ENCODE measurements at regions not wholly inside any gene's neighbourhood (a gene's known extent, or its start where the extent isn't known, plus 50 kb on each side); places are given as distances from the start of the nearest gene placed in this dataset.

DNA sequence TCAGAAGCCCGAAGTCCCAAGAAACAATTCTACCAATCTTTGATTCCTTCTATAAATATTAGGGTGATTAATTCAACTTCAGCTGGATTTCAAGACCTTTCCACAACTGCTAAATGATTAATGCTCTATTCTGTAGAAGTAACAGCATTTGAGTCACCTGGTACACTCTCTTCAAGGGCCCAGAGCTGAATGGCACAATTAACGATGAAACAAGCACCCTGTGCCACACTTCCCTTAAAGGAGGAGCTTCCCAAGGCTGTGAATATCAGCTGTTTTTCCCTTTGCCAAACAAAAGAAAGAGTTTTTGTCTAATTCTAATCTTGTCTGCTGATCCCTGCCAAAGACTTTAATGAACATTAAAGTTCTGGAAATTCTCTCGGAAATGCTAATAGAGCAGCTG is 56.0 kb downstream of the BOD1L2 start:
- no peak for DNase-seq (ENCODE audit: low spot score)

- no peak for DNase-seq (ENCODE audit: low spot score)
Observed at GRCh38 chr18:57205641-57206040, 58.8 kb downstream of the BOD1L2 start.

DNA sequence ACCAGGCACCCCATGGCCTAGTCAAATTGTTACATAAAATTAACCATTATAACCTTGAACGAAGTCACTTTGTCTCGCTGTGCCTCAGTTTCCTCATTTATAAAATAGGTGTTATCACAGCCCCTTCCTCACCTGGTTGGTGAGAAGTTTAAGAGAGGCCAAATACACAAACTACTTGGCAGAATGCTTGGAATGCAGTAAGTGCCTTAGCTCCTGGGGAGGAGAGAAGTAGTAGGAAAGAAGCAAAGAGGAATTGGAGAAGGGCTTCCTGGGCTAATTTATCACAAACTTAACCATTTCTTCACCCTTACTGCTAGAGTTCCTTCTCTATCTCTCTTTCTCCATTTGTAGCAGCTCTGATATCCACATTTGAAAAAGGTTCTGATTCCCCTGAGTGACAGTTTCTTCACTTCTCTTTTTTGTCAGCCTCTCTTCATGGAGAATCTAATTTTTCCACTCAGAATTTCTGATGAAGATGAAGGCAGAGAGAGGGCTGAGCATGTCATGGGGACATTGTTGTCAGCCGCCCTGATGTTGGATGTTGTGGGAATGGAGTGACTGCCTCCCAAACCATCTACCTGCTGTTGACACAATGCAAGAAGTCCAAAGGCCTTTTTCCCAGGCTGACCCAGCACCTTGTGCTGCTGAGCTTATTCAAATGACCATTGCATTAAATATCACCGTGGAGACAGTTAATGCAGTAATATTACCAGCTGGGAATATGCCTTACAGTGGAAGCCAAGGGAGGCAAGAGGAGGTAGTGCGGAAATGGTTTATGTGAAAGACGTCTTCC is 60.4 kb downstream of the BOD1L2 start:
- no peak for DNase-seq (ENCODE audit: low spot score)

- DNase-seq (ENCODE audit: low spot score) = no peak
Observed at GRCh38 chr18:57208047-57208446, 61.2 kb downstream of the BOD1L2 start.

- no peak for DNase-seq (ENCODE audit: low spot score)
Observed at GRCh38 chr18:57209713-57210106, 62.8 kb downstream of the BOD1L2 start.

DNA sequence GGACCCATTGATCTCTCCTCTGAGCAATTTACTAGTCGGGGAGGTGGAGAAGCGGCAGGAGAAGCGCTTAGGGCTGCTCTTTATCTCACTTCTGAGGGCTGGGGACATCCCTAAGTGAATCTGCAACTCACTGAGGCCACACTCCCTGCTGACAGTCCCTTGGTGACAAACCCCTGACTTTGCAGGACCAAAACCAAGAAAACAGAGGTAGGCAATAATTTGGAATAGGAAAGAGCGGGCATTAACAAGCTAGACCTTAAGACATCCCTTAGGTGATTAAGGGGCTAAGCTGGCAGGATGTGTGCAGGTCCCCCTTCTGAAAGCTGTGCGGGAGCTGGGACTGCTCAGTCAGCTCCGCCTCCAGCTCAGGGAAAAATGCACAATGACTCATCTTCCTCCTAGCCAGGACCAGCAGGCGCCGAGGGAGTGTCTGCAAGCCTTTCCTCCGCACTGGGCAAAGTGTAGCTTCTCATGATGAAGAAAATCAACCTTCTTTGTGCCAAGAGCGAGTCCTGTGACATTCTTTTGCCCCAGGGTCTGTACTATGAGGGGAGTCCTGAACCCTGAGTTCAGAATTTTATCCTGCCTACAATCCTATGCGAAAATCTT is 63.3 kb downstream of the BOD1L2 start:
- DNase-seq (ENCODE audit: low spot score) = peak; percentile 49

DNA sequence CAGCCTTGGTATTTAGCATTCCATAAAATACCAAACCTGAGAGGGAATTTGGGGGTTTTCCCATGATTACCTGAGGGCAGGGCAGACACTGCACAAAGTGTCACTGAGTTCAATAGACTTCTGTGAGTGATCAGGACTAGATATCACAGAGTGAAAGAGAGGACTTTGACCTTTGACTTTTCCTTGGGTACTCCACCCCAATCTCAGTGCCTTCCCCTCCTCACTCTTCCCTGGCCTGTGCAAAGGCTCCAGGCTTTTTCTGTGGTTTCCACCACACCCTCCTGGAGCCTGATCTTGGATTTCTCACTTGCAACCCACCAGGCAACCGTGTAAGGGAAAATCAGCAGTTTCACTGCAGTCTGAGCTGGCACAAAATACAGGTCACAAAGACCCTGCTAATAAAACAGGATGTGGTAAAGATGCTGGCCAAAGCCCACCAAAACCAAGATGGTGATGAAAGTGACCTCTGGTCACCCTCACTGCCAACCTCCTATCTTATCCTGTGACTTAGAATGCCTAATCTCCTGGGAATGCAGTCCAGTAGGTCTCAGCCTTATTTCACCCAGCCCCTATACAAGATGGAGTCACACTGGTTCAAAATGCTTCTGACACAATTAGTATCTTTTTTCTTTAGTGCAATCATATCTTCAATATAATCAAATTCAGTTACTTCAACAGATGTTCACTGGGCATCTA is 64.0 kb downstream of the BOD1L2 start:
- DNase-seq (ENCODE audit: low spot score) = no peak

DNA sequence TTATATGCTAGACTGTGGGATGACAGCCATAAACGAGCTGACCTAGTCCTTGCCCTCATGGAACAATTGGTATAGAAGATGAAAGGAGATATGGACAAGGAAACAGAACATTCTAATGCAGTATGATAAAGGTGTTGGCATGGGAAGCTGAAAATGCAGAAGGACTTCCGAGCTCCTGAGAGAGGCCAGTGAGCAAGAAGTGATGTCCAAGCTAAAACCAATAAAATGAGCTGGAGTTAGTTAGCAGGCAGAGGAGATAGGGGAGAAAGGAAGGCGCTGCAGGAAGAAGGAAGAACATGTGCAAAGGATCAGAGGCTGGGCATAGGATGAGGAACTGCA is 64.5 kb downstream of the BOD1L2 start:
- DNase-seq (ENCODE audit: low spot score) = no peak

- no peak for DNase-seq (ENCODE audit: low spot score)
Observed at GRCh38 chr18:57211776-57212175, 64.9 kb downstream of the BOD1L2 start.

DNA sequence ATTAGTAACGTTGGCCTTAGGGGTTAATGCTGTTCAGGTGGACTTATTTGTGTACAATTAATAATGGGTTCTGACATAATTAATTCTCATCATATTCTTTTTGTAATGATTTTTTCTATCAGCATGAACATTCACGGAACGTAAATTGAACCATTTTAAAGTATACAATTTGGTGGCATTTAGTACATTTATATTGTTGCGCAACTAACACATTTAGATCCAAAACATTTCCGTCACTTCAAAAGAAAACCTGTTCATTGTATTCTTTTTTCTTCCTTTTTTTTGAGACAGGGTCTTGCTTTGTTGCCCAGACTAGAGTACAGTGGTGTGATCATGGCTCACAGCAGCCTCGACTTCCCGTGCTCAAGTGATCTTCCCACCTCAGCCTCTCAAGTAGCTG is 65.8 kb downstream of the BOD1L2 start:
- no peak for DNase-seq (ENCODE audit: low spot score)

- no peak for DNase-seq (ENCODE audit: low spot score)
Observed at GRCh38 chr18:57214976-57215375, 68.1 kb downstream of the BOD1L2 start.

DNA sequence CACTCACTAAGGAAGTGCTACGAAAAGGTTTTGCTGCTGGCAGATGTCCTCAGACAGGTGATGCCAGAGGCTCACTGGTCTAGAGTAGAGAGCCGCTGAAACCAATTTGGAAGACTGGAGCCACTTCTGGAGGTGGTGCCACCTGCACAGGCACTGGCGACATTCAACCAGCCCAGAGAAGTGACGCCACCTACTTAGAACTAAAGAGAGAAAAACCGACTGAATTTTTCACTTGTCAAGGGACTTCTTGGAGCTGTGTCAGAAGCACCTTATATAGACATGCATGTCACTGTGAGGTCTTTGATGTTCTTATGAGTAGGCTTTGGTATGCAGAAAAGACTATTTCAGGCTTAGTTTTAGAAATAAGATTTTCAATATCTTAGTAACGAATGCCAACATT is 71.4 kb downstream of the BOD1L2 start:
- no peak for DNase-seq (ENCODE audit: low spot score)

GRCh38 chr18:57219964-57220363 is 73.1 kb downstream of the BOD1L2 start:
- no peak for DNase-seq (ENCODE audit: low spot score)

- no peak for DNase-seq (ENCODE audit: low spot score)
Observed at GRCh38 chr18:57220480-57220879, 73.6 kb downstream of the BOD1L2 start.

GRCh38 chr18:57220930-57221483 is 74.1 kb downstream of the BOD1L2 start:
- no peak for DNase-seq (ENCODE audit: low spot score)

DNA sequence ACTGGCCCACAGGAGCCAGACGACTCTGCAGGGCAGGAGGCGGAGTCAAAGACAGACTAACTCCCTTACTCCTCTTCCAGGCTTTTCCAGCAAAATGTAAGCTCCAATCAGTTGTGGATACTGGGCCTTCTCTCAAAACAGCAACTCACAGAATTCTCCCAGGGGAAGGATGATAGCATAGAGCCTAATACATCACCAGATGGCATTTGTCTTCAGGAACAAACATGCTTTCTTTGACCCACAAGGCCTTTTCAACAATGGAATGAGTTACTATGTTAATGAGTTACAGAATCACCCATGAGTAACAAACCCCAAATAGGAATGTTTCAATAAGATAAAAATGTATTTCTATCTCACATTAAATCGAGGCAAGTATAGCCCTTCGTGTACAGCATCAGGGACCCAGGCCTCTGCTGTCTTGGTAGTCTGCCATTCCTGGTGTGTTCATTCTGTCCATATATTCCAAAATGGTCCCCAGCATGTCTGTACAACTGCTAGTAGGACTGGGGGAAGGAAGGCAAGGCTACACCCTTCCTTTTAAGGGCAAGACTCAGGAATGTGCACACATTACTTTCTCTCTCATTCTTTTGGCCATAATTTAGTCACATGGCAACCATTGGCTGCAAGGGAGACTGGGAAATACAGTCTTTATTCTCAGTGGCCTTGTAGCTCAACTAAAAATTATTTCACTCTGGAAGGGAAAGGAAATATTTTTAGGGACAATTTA is 76.4 kb downstream of the BOD1L2 start:
- DNase-seq (ENCODE audit: low spot score) = no peak

DNA sequence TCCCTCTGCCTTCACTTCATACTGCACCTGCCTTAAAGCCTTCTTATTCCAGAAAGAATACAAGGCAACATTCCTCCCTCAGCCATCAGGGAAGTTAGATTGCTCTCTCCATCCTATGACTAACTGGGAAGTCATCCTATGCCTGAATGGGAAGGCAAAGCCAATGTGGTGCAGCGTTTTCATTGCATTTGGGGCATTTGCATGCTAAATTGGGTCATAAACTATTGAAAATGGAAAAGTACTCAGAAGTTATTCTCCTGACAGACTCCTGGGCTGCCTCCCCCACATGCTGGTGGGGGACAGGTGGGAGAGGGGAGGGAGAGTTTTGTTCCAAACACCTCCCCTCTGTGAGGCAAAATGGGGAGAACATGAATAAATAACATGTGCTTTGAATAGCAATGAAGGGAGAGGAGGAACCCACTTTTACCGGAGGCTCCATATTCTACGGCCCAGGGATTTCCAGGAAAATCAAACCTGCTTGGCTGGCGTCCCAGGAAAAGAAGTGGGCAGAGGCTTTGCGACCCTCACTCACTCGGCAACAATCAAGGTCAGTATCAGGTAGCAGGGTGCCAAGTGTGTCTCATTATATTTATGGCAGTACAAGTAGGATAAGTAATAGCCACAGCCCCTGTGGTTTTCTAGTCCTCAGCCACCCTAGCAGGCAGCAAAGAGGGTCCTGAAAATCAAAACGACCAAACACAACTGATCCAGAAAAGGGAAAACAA is 84.1 kb downstream of the BOD1L2 start:
- DNase-seq (ENCODE audit: low spot score) = no peak

GRCh38 chr18:57231864-57232263 is 85.0 kb downstream of the BOD1L2 start:
- peak; percentile 61 for DNase-seq (ENCODE audit: low spot score)

DNA sequence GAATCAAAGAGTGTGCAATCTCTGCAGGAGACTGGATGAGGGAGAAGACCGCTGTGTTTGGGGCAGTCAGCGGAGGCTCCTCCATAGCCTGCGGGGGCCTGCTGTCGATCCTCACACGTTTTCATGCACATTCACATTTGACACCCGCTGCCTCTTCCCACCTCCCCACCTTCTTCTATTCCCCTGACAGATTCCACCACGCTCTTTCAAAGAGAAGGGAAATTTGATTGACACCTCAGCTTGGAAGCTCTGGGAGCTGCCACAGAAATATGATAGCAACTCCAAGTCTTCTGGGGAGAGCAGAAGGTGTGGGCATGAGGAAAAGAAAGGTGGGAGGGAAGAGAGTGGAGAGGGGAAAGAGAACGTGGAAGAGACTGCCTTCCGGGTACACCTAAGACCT is 87.5 kb downstream of the BOD1L2 start:
- no peak for DNase-seq (ENCODE audit: low spot score)

- DNase-seq (ENCODE audit: low spot score) = no peak
Observed at GRCh38 chr18:57241869-57242268, 95.0 kb downstream of the BOD1L2 start.

DNA sequence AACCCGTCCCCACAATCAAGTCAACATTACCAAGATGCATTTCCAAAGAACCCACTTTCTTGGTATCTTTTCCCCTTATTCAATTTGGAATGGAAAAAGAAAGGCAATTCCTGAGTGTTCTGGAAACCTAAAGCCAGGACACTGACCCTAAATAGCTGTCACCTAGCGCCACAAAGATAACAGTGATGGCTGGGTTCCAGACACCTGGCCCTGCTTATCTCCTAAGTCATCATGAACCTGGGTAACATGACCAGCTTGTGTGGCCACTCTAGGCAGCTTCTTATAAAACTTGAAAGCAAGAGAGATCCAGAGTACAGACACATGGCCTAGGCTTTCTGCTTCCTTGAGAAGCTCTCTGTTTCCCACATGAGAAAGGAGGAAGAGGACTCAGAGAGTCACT is 95.4 kb downstream of the BOD1L2 start:
- DNase-seq (ENCODE audit: low spot score) = no peak
